DOHH2 (cell line): ENCODE measurements at regions not wholly inside any gene's neighbourhood (a gene's known extent, or its start where the extent isn't known, plus 50 kb on each side); places are given as distances from the start of the nearest gene placed in this dataset.

Experiments
- H3F3A ChIP-seq: fragments of 200-600 bp; sonication (generic), shearing (Covaris generic); 2 replicates; pipeline ENCODE4 v1.6.0; 2016; ENCODE audit warnings: antibody characterized with exemption, mild to moderate bottlenecking; ENCODE audit not compliant: control insufficient read depth, insufficient read depth
- H3K27ac ChIP-seq: fragments of 200-600 bp; sonication (generic); 2 replicates; pipeline ENCODE4 v1.5.1; 2014; ENCODE audit warnings: low read depth, mild to moderate bottlenecking, low read length, moderate library complexity
- H3K27me3 ChIP-seq: fragments of 200-600 bp; sonication (generic); 2 replicates; pipeline ENCODE4 v1.6.1; 2014; ENCODE audit warnings: mild to moderate bottlenecking, low read length, mixed read lengths; ENCODE audit not compliant: control insufficient read depth
- H3K36me3 ChIP-seq: fragments of 200-600 bp; sonication (generic); 2 replicates; pipeline ENCODE4 v1.6.1; 2014; ENCODE audit warnings: mild to moderate bottlenecking, low read length, moderate library complexity, mixed read lengths; ENCODE audit not compliant: control insufficient read depth
- H3K4me1 ChIP-seq: fragments of 200-600 bp; sonication (generic); 2 replicates; pipeline ENCODE4 v1.6.1; 2014; ENCODE audit warnings: mild to moderate bottlenecking, low read length, mixed read lengths; ENCODE audit not compliant: control insufficient read depth
- H3K4me2 ChIP-seq: fragments of 200-600 bp; sonication (generic); 2 replicates; pipeline ENCODE4 v1.6.0; 2014; ENCODE audit warnings: mild to moderate bottlenecking, low read length, moderate library complexity
- H3K4me3 ChIP-seq: fragments of 200-600 bp; sonication (generic); 2 replicates; pipeline ENCODE4 v1.5.1; 2014; ENCODE audit warnings: mild to moderate bottlenecking, low read length, mixed read lengths
- H3K79me2 ChIP-seq: fragments of 200-600 bp; sonication (generic); 2 replicates; pipeline ENCODE4 v1.6.1; 2014; ENCODE audit warnings: mild to moderate bottlenecking, low read length, mixed read lengths; ENCODE audit not compliant: control insufficient read depth
- H3K9me2 ChIP-seq: fragments of 200-600 bp; sonication (generic); replicated peaks from 2 replicates; pipeline ENCODE4 v1.6.1; 2014; ENCODE audit warnings: mild to moderate bottlenecking, low read length, mixed read lengths; ENCODE audit not compliant: control insufficient read depth
- H3K9me3 ChIP-seq: fragments of 200-600 bp; sonication (generic); 2 replicates; pipeline ENCODE4 v1.6.1; 2014; ENCODE audit warnings: antibody characterized with exemption, low read length, mixed read lengths; ENCODE audit not compliant: control insufficient read depth, insufficient read depth
- H4K20me1 ChIP-seq: fragments of 200-600 bp; sonication (generic); 2 replicates; pipeline ENCODE4 v1.6.0; 2014; ENCODE audit warnings: low read depth, mild to moderate bottlenecking, antibody characterized with exemption, low read length, moderate library complexity; ENCODE audit not compliant: control insufficient read depth, insufficient read depth
- EZH2phosphoT487 ChIP-seq: fragments of 200-600 bp; sonication (generic); IDR thresholded peaks from 2 replicates; pipeline ENCODE4 v1.6.1; 2017; ENCODE audit warnings: borderline replicate concordance, mild to moderate bottlenecking, antibody characterized with exemption, low read length, moderate library complexity, mixed read lengths
- TF ChIP-seq, protein P1 (sequence below): fragments of 200-600 bp; sonication (generic); IDR thresholded peaks from one replicate; pipeline ENCODE4 v1.5.1; 2014; ENCODE audit warnings: antibody characterized with exemption, mild to moderate bottlenecking, low read depth, low read length; ENCODE audit not compliant: poor library complexity, severe bottlenecking

DNA sequence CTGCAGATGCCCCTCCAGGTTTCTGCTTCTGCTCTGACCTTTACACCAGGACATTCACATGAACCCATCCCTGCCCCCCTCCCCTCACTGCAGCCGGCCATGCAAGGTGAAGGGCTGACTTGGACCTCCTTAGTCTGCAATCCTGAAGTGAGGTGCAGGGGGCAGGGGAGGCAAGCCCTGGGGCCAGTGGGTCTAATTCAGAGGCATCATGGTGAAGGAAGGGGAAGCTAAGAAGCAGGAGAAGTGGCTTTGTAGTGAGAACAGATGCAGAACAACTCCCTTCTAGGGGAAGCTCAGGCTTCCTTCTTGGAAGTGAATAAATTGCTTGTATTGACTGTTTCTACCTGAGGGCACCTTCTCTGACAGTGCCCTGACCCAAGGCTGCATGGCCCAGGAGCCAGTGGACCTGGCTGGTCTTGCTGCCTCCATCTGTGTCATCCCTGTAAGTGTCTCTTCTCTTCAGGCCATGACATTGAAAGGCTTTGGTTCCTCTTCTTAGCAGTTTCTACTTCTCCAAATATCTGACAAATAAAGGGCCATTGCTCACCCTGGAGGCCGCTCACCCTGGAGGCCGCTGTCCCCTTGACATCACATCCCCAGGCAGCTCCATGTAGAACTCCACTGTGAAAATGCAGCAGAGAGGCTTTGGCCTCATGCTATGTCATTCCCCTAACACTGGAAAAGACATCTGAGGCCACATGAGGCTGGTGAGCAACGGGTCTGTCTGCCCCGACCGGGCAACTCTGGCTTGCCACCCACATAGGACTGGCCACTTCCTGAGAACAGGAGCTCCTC lies 55.3 kb downstream of the GADD45G start:
- Histone ChIP-seq H3K79me2 (no peaks in the 10 kb centered on the region), H3K4me2 (no peak overlapping the region), H3K4me3 (no peak overlapping the region), H3K9me2 (no peaks in the 10 kb centered on the region), H3K4me1 (no peaks in the 10 kb centered on the region), H3K9me3 (no peaks in the 10 kb centered on the region), H3K27me3 (no peaks in the 10 kb centered on the region), H3K36me3 (no peaks in the 10 kb centered on the region), H4K20me1 (no peaks in the 10 kb centered on the region), H3F3A (no peaks in the 10 kb centered on the region), H3K27ac (no peak overlapping the region)
- no peak for TF ChIP-seq EZH2phosphoT487
- TF ChIP-seq, protein P1, sequence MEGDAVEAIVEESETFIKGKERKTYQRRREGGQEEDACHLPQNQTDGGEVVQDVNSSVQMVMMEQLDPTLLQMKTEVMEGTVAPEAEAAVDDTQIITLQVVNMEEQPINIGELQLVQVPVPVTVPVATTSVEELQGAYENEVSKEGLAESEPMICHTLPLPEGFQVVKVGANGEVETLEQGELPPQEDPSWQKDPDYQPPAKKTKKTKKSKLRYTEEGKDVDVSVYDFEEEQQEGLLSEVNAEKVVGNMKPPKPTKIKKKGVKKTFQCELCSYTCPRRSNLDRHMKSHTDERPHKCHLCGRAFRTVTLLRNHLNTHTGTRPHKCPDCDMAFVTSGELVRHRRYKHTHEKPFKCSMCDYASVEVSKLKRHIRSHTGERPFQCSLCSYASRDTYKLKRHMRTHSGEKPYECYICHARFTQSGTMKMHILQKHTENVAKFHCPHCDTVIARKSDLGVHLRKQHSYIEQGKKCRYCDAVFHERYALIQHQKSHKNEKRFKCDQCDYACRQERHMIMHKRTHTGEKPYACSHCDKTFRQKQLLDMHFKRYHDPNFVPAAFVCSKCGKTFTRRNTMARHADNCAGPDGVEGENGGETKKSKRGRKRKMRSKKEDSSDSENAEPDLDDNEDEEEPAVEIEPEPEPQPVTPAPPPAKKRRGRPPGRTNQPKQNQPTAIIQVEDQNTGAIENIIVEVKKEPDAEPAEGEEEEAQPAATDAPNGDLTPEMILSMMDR, result no peak

GRCh38 chr9:89661391-89661949 lies 56.7 kb downstream of the GADD45G start:
- H3K4me3 ChIP-seq, result no peak overlapping the region
- H3K4me2 ChIP-seq, result no peak overlapping the region
- H3K79me2 ChIP-seq, result no peaks in the 10 kb centered on the region
- H3K27me3 ChIP-seq, result no peaks in the 10 kb centered on the region
- no peaks in the 10 kb centered on the region for H3K9me2 ChIP-seq
- TF ChIP-seq, protein P1, result no peak
- no peak for TF ChIP-seq EZH2phosphoT487
- no peaks in the 10 kb centered on the region for H4K20me1 ChIP-seq
- H3K9me3 ChIP-seq, result no peaks in the 10 kb centered on the region
- H3F3A ChIP-seq, result no peaks in the 10 kb centered on the region
- H3K4me1 ChIP-seq, result no peaks in the 10 kb centered on the region
- no peaks in the 10 kb centered on the region for H3K36me3 ChIP-seq
- H3K27ac ChIP-seq, result no peak overlapping the region

DNA sequence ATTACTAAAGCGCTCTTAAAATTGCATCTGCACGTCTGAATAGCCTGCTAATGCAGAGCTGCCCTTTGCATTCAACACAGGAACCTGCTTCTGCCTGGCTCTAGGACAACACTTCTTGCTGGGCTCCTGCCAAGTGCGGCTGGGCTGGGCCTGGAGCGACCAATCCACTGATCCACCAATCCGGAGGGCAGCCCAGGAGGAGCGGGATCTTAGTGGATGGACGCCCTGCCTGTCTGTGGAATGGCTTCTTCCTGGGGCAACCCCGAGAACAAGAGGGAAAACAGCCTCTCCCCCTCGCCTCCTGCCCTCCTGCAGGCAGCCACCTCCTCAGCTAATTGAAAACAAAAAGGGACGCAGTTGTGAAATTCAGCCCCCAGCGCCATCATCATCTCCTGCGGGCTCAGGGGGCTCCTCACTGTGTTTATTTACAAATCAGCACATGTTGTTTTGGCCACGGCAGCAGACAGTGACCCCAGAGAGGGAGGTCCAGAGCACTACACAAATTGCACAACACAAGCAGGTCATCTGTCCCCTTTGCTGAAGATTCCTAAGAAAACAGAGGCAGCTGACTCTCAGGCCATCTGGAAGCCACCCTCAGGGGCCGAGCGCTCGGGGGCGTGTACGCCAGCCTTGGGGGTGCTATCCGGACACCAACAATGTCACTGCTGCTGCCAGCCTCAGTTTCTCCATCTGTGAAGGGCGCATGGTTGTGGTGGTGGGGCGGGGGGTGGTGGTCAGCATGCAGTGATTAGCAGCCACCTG lies 57.3 kb downstream of the GADD45G start:
- Histone ChIP-seq H3K36me3 (no peaks in the 10 kb centered on the region), H3F3A (no peaks in the 10 kb centered on the region), H3K27me3 (no peaks in the 10 kb centered on the region), H3K79me2 (no peaks in the 10 kb centered on the region), H3K9me2 (no peaks in the 10 kb centered on the region), H3K4me3 (no peak overlapping the region), H3K4me2 (no peak overlapping the region), H3K4me1 (no peaks in the 10 kb centered on the region), H3K27ac (no peak overlapping the region), H4K20me1 (no peaks in the 10 kb centered on the region), H3K9me3 (no peaks in the 10 kb centered on the region)
- TF ChIP-seq, protein P1, result no peak
